Thoracic aorta (tissue), 2 donors: ENCODE measurements at regions not wholly inside any gene's neighbourhood (a gene's known extent, or its start where the extent isn't known, plus 50 kb on each side); places are given as distances from the start of the nearest gene placed in this dataset.

Experiments
- ATAC-seq: fragments of 150-250 bp; one replicate; pipeline ENCODE4 v1.8.0; 2017; ENCODE audit warnings: low read depth; ENCODE audit not compliant: insufficient number of reproducible peaks, low FRiP score
- DNase-seq: peaks from one replicate; pipeline ENCODE4 v3.0.0-alpha.2; 2020; ENCODE audit warnings: low spot score
- H3K27ac ChIP-seq, 2 donors: fragments of 200-600 bp; sonication (generic); 1 replicate in 1 of 2; 2 replicates in 1 of 2; pipeline ENCODE4 v1.5.1; 2016; ENCODE audit warnings: mild to moderate bottlenecking in 2 of 2, moderate library complexity in 2 of 2
- H3K27me3 ChIP-seq: fragments of 200-600 bp; sonication (generic); replicated peaks from 2 replicates; pipeline ENCODE4 v1.6.0; 2016; ENCODE audit warnings: mild to moderate bottlenecking; ENCODE audit not compliant: insufficient read depth
- H3K36me3 ChIP-seq: fragments of 200-600 bp; sonication (generic); one replicate; pipeline ENCODE4 v1.5.1; 2016
- H3K4me1 ChIP-seq, 2 donors: fragments of 200-600 bp; sonication (generic); 1 replicate in 1 of 2; 2 replicates in 1 of 2; pipeline versions ENCODE4 v1.5.1 to v1.6.0; 2016; ENCODE audit warnings: low read depth in 2 of 2, mild to moderate bottlenecking in 1 of 2; ENCODE audit not compliant: control insufficient read depth in 1 of 2
- H3K4me3 ChIP-seq: fragments of 200-600 bp; sonication (generic); 2 replicates; pipeline ENCODE4 v1.5.1; 2016; ENCODE audit warnings: mild to moderate bottlenecking
- H3K9me3 ChIP-seq: fragments of 200-600 bp; sonication (generic); 2 replicates; pipeline ENCODE4 v1.5.1; 2016
- TF ChIP-seq, protein P1 (sequence below): fragments of 200-600 bp; sonication (generic); IDR thresholded peaks from one replicate; pipeline ENCODE4 v1.5.1; 2019; ENCODE audit warnings: antibody characterized with exemption

DNA sequence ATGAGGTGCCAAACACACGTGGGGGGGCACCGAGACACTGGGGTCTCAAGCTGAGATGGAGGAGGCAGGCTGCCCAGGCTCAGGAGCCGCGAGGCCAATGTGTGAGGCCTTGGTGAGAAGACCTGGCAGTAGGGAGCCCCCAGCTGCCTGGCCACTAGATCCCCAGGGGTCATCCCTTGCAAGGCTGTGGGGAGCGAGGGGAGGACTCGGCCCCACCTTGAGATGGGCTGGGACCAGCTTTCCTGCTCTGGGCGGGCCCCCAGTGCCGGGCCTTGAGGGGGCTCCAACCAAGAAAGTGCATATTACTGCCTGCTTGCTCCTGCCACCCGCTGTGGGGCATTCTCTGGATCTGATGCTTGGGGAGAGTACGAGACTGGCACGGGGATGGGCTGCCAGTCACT lies 107.0 kb downstream of the CTTN start:
- ATAC-seq = no peak
- peaks cover 0 to 11% of the 10 kb centered on the region in 2 donors for H3K4me1 ChIP-seq
- no peaks in the 10 kb centered on the region for H3K27me3 ChIP-seq
- H3K4me3 ChIP-seq = no peak overlapping the region
- no peak overlapping the region for H3K27ac ChIP-seq
- no peaks in the 10 kb centered on the region for H3K9me3 ChIP-seq
- no peak for DNase-seq
- TF ChIP-seq, protein P1, sequence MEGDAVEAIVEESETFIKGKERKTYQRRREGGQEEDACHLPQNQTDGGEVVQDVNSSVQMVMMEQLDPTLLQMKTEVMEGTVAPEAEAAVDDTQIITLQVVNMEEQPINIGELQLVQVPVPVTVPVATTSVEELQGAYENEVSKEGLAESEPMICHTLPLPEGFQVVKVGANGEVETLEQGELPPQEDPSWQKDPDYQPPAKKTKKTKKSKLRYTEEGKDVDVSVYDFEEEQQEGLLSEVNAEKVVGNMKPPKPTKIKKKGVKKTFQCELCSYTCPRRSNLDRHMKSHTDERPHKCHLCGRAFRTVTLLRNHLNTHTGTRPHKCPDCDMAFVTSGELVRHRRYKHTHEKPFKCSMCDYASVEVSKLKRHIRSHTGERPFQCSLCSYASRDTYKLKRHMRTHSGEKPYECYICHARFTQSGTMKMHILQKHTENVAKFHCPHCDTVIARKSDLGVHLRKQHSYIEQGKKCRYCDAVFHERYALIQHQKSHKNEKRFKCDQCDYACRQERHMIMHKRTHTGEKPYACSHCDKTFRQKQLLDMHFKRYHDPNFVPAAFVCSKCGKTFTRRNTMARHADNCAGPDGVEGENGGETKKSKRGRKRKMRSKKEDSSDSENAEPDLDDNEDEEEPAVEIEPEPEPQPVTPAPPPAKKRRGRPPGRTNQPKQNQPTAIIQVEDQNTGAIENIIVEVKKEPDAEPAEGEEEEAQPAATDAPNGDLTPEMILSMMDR = no peak
- H3K36me3 ChIP-seq = no peaks in the 10 kb centered on the region

DNA sequence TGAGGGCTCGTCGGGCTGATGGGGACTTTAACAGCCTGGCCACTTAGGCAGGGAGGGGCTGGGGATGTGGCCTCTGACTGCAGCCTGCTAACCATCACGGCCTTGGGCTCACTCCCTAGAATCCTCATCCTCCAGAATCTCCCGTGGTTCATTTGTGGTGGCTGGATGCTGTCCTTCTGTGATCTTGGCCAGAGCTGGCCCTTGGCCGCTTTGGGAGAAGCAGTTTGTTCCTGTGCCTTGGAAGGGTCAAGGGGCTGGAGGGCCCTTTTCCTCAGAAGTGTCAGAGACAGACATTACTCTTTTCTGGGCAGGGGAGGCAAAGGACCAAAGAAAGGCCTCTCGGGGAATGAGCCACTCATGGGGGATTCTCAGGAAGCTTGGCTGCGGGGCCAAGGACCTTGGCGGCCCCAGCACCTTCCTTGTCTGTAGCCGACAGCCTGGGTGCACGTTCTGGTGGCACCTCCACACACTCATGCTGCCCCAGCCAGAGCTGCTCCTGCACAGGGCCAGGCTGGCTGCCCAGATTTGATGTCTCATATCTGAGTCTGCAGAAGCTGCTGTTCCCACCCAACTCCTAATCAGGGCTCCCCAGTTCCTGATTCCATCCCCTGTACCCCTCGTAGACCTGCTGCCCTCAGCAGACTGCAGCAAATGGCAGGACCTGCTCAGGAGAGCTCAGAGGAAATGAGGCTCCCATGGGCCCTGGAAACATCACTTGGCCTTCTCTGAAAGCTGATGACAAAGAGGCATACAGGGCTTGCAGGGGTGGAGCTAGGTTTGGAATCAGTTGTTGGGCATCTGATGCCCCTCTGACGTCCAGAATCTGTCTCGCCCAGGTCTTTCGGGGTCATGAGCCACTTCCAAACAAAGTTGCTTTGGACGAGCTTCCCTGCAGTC lies 107.7 kb downstream of the CTTN start:
- Histone ChIP-seq H3K36me3 (no peaks in the 10 kb centered on the region), H3K4me1 (peaks cover 0 to 8% of the 10 kb centered on the region in 2 donors), H3K4me3 (no peak overlapping the region), H3K9me3 (no peaks in the 10 kb centered on the region), H3K27me3 (no peaks in the 10 kb centered on the region), H3K27ac (no peak overlapping the region)
- TF ChIP-seq, protein P1 = no peak
- no peak for ATAC-seq
- DNase-seq = no peak

DNA sequence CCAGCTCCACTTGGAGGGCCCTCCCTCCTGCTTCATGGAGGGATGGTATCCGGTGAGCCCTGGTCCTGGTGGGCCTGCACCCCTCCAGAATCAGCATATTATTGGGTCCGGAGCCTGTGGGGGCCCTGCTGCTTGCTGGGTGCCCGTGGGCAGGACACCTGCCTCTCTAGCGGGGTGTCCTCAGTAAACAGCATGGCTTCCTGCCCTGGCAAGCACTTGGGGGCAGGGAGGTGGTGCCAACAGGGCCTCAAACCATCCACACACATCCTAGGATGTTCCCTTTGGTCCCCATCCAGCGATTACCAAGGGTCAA lies 108.3 kb downstream of the CTTN start:
- Histone ChIP-seq H3K4me3 (no peak overlapping the region), H3K36me3 (no peaks in the 10 kb centered on the region), H3K4me1 (peaks cover 0 to 2% of the 10 kb centered on the region in 2 donors), H3K9me3 (no peaks in the 10 kb centered on the region), H3K27ac (no peak overlapping the region), H3K27me3 (no peaks in the 10 kb centered on the region)
- TF ChIP-seq, protein P1 = no peak
- no peak for DNase-seq
- no peak for ATAC-seq

DNA sequence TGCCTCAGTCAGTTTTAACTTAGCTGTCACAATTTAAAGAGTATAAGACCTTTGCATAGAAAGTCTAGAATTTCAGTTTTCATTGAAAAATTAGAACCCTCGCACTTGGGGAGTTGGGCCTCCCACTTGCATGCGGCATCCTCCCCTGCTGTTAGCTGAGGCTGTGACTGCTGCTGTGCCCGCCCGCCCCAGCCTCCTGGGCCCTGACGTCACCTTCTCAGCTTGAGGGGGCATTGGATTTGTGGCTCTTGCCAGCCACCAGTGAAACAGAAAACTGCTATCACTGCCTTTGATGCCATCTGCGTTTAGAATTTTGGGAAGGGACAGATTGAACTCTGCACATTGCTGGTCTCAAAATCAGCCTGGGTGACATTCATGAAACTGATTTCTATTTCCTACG lies 108.7 kb downstream of the CTTN start:
- Histone ChIP-seq H3K9me3 (peaks cover under 1% of the 10 kb centered on the region), H3K36me3 (no peaks in the 10 kb centered on the region), H3K4me3 (no peak overlapping the region), H3K27me3 (no peaks in the 10 kb centered on the region), H3K4me1 (no peaks in the 10 kb centered on the region), H3K27ac (no peak overlapping the region)
- TF ChIP-seq, protein P1 = no peak
- ATAC-seq (no peak), DNase-seq (no peak)

DNA sequence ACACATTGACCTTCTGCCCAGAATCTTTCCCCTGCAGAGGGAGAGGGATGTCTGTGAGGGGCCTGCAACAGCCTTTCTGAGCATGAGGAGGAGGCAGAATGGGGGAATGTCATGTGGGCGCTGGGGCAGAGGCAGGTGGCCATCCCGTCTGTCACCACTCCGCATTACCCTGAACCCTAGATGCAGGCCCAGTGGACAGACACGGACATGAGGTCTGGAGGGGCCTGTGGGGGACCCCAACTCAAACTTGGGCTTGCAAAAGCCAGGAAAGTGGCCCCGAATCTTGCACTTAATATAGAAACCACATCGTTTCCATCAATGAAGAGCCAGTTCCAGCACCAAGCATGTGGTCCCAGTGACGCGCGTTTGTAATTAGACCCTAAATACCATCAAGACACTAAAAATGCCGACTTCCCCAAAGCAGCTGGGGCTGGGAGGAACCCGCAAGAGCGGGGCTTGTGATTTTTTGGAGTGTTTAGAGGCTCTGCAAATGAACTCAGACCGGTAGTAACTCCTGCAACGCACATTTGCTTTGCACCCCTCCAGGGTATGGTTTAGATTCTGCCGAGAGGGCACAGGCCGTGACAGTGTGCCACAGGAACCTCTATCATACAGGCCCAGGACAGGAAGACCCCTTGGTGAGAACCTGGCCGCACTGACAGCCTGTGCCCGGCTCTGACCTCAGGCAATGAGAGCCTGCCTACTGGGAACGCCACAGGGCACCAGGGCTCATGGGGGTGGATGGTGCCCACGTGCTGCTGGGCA lies 109.3 kb downstream of the CTTN start:
- Histone ChIP-seq H3K27me3 (no peaks in the 10 kb centered on the region), H3K9me3 (peaks cover 7% of the 10 kb centered on the region), H3K27ac (no peak overlapping the region), H3K36me3 (no peaks in the 10 kb centered on the region), H3K4me1 (no peaks in the 10 kb centered on the region), H3K4me3 (no peak overlapping the region)
- TF ChIP-seq, protein P1 = no peak
- ATAC-seq (no peak), DNase-seq (no peak)
